H1 (cell line): ENCODE measurements at regions not wholly inside any gene's neighbourhood (a gene's known extent, or its start where the extent isn't known, plus 50 kb on each side); places are given as distances from the start of the nearest gene placed in this dataset.

Experiments used
- CTCF ChIA-PET: fragments of 300-600 bp; sonication (Branson Sonifier 250); formaldehyde crosslinking; loops from one replicate; lab custom pipeline; 2021; ENCODE audit not compliant: partially characterized antibody; lab: Charles Lee
- POLR2A ChIA-PET: fragments of 300-600 bp; sonication (Branson Sonifier 250); formaldehyde crosslinking; loops from one replicate; lab custom pipeline; 2021; ENCODE audit warnings: inconsistent platforms; ENCODE audit not compliant: partially characterized antibody; lab: Charles Lee
- DNase-seq, 2 experiments: peaks; one replicate each; pipeline versions ENCODE4 v3.0.0 to v3.0.0-alpha.2; 2010 to 2022; ENCODE audit warnings: low spot score in 2 of 2, low read depth in 1 of 2, mixed read lengths in 1 of 2
- FAIRE-seq: peaks from 2 replicates; lab custom pipeline; 2011; peaks lifted over from hg19 to GRCh38; lab: Jason Lieb, UNC
- H2AFZ ChIP-seq: 2 replicates; pipeline ENCODE4 v1.8.1; 2012; ENCODE audit warnings: low read length, inconsistent platforms
- H2AK5ac ChIP-seq: 2 replicates; pipeline ENCODE4 v1.6.1; 2013; ENCODE audit warnings: low read depth, low read length
- H2BK120ac ChIP-seq: replicated peaks from 2 replicates; pipeline ENCODE3; 2013; ENCODE audit warnings: low read depth, low read length, inconsistent platforms
- H2BK12ac ChIP-seq: 2 replicates; pipeline ENCODE4 v1.6.1; 2013; ENCODE audit warnings: low read depth, low read length
- H2BK15ac ChIP-seq: 2 replicates; pipeline ENCODE4 v1.6.1; 2013; ENCODE audit warnings: low read length
- H2BK20ac ChIP-seq: 2 replicates; pipeline ENCODE4 v1.6.1; 2013; ENCODE audit warnings: low read length
- H2BK5ac ChIP-seq: 2 replicates; pipeline ENCODE4 v1.6.1; 2013; ENCODE audit warnings: low read depth, low read length
- H3K14ac ChIP-seq: 2 replicates; pipeline ENCODE4 v1.6.1; 2013; ENCODE audit warnings: inconsistent platforms; ENCODE audit not compliant: insufficient read length
- H3K18ac ChIP-seq: 2 replicates; pipeline ENCODE4 v1.6.1; 2013; ENCODE audit warnings: low read length; ENCODE audit errors: extremely low read depth
- H3K23ac ChIP-seq: 2 replicates; pipeline ENCODE4 v1.6.1; 2013; ENCODE audit warnings: inconsistent platforms; ENCODE audit not compliant: insufficient read length
- H3K23me2 ChIP-seq: 2 replicates; pipeline ENCODE4 v1.6.1; 2013; ENCODE audit warnings: low read depth, low read length
- H3K27ac ChIP-seq: 2 replicates; pipeline ENCODE4 v1.6.1; 2011; ENCODE audit warnings: low read depth, low read length, inconsistent platforms
- H3K27me3 ChIP-seq, 4 experiments: replicated peaks in 1 of 4; 1 replicate in 1 of 4; 2 replicates in 3 of 4; pipeline versions ENCODE4 v1.6.1 to v1.8.1; 2011 to 2013; ENCODE audit warnings: low read length in 3 of 4, mild to moderate bottlenecking in 3 of 4, inconsistent platforms in 2 of 4, mixed read lengths in 2 of 4, moderate library complexity in 1 of 4; ENCODE audit not compliant: control insufficient read depth in 3 of 4, insufficient read depth in 3 of 4; ENCODE audit errors: extremely low read depth in 1 of 4
- H3K36me3 ChIP-seq, 4 experiments: 2 replicates each; pipeline versions ENCODE4 v1.6.1 to v1.8.1; 2011 to 2013; ENCODE audit warnings: mild to moderate bottlenecking in 4 of 4, low read length in 3 of 4, moderate library complexity in 2 of 4, control low read depth in 1 of 4, inconsistent platforms in 1 of 4; ENCODE audit not compliant: insufficient read depth in 4 of 4, control insufficient read depth in 2 of 4
- H3K4ac ChIP-seq: replicated peaks from 2 replicates; pipeline ENCODE3; 2013; ENCODE audit warnings: low read length, low read depth, mixed read lengths, inconsistent platforms; ENCODE audit not compliant: insufficient read length
- H3K4me1 ChIP-seq, 4 experiments: replicated peaks in 1 of 4; 1 replicate in 1 of 4; 2 replicates in 3 of 4; pipeline versions ENCODE4 v1.6.1 to v1.8.1; 2011 to 2013; ENCODE audit warnings: low read length in 3 of 4, inconsistent platforms in 2 of 4, mixed read lengths in 1 of 4; ENCODE audit not compliant: insufficient read depth in 4 of 4, control insufficient read depth in 3 of 4
- H3K4me2 ChIP-seq, 2 experiments: 2 replicates each; pipeline versions ENCODE4 v1.6.1 to v1.8.1; 2011 to 2013; ENCODE audit warnings: low read depth in 2 of 2, low read length in 2 of 2, control low read depth in 1 of 2, inconsistent platforms in 1 of 2, mild to moderate bottlenecking in 1 of 2; ENCODE audit not compliant: insufficient read depth in 1 of 2
- H3K4me3 ChIP-seq, 4 experiments: fragments of 200-600, 300-600 bp in 1 of 4; sonication (generic), shearing (Covaris generic), sonication (Bioruptor Twin) in 1 of 4; 2 replicates each; pipeline versions ENCODE4 v1.5.1 to v1.8.1; 2011 to 2016; ENCODE audit warnings: low read length in 4 of 4, low read depth in 3 of 4, control low read depth in 2 of 4, inconsistent platforms in 2 of 4, mild to moderate bottlenecking in 2 of 4, mixed read lengths in 1 of 4, moderate library complexity in 1 of 4; ENCODE audit not compliant: insufficient read depth in 2 of 4; ENCODE audit errors: extremely low read depth in 1 of 4
- H3K56ac ChIP-seq: replicated peaks from 2 replicates; pipeline ENCODE3; 2013; ENCODE audit warnings: low read depth, mild to moderate bottlenecking, mixed read lengths, low read length, inconsistent platforms; ENCODE audit not compliant: insufficient read length
- H3K79me1 ChIP-seq: 2 replicates; pipeline ENCODE4 v1.6.1; 2013; ENCODE audit warnings: low read depth, low read length, control low read depth
- H3K79me2 ChIP-seq, 2 experiments: 2 replicates each; pipeline versions ENCODE4 v1.6.1 to v1.8.1; 2012 to 2013; ENCODE audit warnings: low read length in 2 of 2, mild to moderate bottlenecking in 2 of 2, inconsistent platforms in 1 of 2; ENCODE audit not compliant: insufficient read depth in 2 of 2, control insufficient read depth in 1 of 2
- H3K9ac ChIP-seq, 4 experiments: replicated peaks in 1 of 4; 1 replicate in 1 of 4; 2 replicates in 3 of 4; pipeline versions ENCODE4 v1.6.1 to v1.8.1; 2011 to 2013; ENCODE audit warnings: low read depth in 3 of 4, low read length in 3 of 4, control low read depth in 2 of 4, mild to moderate bottlenecking in 2 of 4, moderate library complexity in 2 of 4, inconsistent platforms in 1 of 4; ENCODE audit errors: extremely low read depth in 1 of 4
- H3K9me3 ChIP-seq, 2 experiments: 2 replicates each; pipeline versions ENCODE4 v1.6.1 to v1.8.1; 2012 to 2013; ENCODE audit warnings: mild to moderate bottlenecking in 2 of 2, moderate library complexity in 2 of 2, control low read depth in 1 of 2, inconsistent platforms in 1 of 2, low read depth in 1 of 2, low read length in 1 of 2, mixed read lengths in 1 of 2; ENCODE audit not compliant: insufficient read depth in 2 of 2
- H4K20me1 ChIP-seq, 2 experiments: replicated peaks in 1 of 2; 2 replicates each; pipeline versions ENCODE3 to v1.8.1; 2011 to 2013; ENCODE audit warnings: inconsistent platforms in 2 of 2, low read length in 2 of 2, mild to moderate bottlenecking in 1 of 2; ENCODE audit not compliant: insufficient read depth in 2 of 2, control insufficient read depth in 1 of 2
- H4K5ac ChIP-seq: 2 replicates; pipeline ENCODE4 v1.6.1; 2013; ENCODE audit warnings: low read length, low read depth, mixed read lengths, inconsistent platforms; ENCODE audit not compliant: insufficient read length
- H4K8ac ChIP-seq: 2 replicates; pipeline ENCODE4 v1.8.0; 2013; ENCODE audit warnings: mild to moderate bottlenecking, moderate library complexity, low read length, inconsistent platforms; ENCODE audit not compliant: insufficient read depth; ENCODE audit errors: extremely low read depth
- H4K91ac ChIP-seq: replicated peaks from 2 replicates; pipeline ENCODE3; 2013; ENCODE audit warnings: low read length, mixed read lengths, inconsistent platforms; ENCODE audit not compliant: insufficient read length
- ASH2L ChIP-seq: fragments of 200-600, 300-600 bp; sonication (generic); IDR thresholded peaks from one replicate; pipeline ENCODE4 v1.7.1; 2017; ENCODE audit warnings: low read length
- E2F6 ChIP-seq: IDR thresholded peaks from 2 replicates; pipeline ENCODE4 v1.6.1; 2012; ENCODE audit warnings: inconsistent platforms
- PHF8 ChIP-seq: fragments of 200-600 bp; sonication (generic); conservative IDR thresholded peaks from 2 replicates; pipeline ENCODE4 v1.7.1; 2012; ENCODE audit warnings: low read depth, mild to moderate bottlenecking, inconsistent platforms, low read length, moderate library complexity
- SIRT6 ChIP-seq: IDR thresholded peaks from one replicate; pipeline ENCODE4 v1.7.1; 2012; ENCODE audit warnings: low read length, inconsistent platforms

GRCh38 chr20:7389216-7389615 is 551.0 kb downstream of the HAO1 start:
- no peaks in the 10 kb centered on the region for H3K23me2 ChIP-seq
- H3K4ac ChIP-seq = no peak overlapping the region
- no peak overlapping the region for H2BK12ac ChIP-seq
- no peak overlapping the region for H3K56ac ChIP-seq
- POLR2A ChIA-PET = no interaction called here
- H4K5ac ChIP-seq = no peak overlapping the region
- no peak overlapping the region for H3K18ac ChIP-seq
- no peaks in the 10 kb centered on the region for H3K79me2 ChIP-seq
- no peak overlapping the region for H4K8ac ChIP-seq
- no peak overlapping the region for H2BK5ac ChIP-seq
- FAIRE-seq = no peak
- no peaks in the 10 kb centered on the region for H3K9me3 ChIP-seq
- H3K9ac ChIP-seq = no peak overlapping the region
- no peak overlapping the region for H3K27ac ChIP-seq
- no peaks in the 10 kb centered on the region for H3K4me1 ChIP-seq
- no peaks in the 10 kb centered on the region for H3K36me3 ChIP-seq
- H2AFZ ChIP-seq = no peak overlapping the region
- no peak overlapping the region for H3K23ac ChIP-seq
- H2BK20ac ChIP-seq = no peak overlapping the region
- H2AK5ac ChIP-seq = no peak overlapping the region
- no peaks in the 10 kb centered on the region for H3K27me3 ChIP-seq
- H3K79me1 ChIP-seq = no peaks in the 10 kb centered on the region
- H4K20me1 ChIP-seq = no peaks in the 10 kb centered on the region
- TF ChIP-seq E2F6 (no peak), SIRT6 (no peak), ASH2L (no peak), PHF8 (no peak)
- TF ChIP-seq, all 59 proteins: peak for 0
- no peak overlapping the region for H4K91ac ChIP-seq
- CTCF ChIA-PET = interaction anchor here (0.8 kb wide), 1 partner anchor 30 kb away, joined by 3 read pairs; no protein-coding TSS in a partner anchor
- H2BK120ac ChIP-seq = no peak overlapping the region
- H3K14ac ChIP-seq = no peak overlapping the region
- no peak for DNase-seq
- H3K4me2 ChIP-seq = no peak overlapping the region
- no peak overlapping the region for H3K4me3 ChIP-seq
- no peak overlapping the region for H2BK15ac ChIP-seq
